ENCODE measurements at regions not wholly inside any gene's neighbourhood (a gene's known extent, or its start where the extent isn't known, plus 50 kb on each side); places are given as distances from the start of the nearest gene placed in this dataset.

DNA sequence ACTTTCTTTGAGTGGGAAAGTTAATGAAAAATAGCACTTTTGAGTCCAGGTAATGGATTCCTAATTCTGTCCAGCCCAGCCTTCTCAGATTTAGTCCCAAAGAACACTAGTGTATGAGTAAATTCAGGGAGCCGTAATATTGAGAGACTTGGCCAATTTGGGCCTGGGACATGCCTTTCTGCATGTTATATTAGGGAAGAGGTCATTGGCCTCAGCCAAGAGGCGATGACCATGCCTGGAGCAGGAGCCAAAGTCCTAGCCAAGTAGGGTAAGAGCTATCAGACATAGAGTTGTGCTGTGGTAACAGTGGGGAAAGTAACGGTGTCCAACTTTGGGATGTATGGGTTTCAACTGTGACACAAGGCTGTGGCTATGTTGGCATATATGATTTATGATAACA, 336.5 kb upstream of the ZNF804A start:
- TF ChIP-seq RAD21 (IDR thresholded peaks at IDR 0.05; ENCODE audit: low read length), result no peak
- TF ChIP-seq CTCF (IDR thresholded peaks at IDR 0.05), result no peak
- no peak for TF ChIP-seq EP300 (IDR thresholded peaks at IDR 0.05; ENCODE audit: borderline replicate concordance in 1 of 2, low read depth in 1 of 2, low read length in 1 of 2)
- TF ChIP-seq RXRA (IDR thresholded peaks at IDR 0.05; ENCODE audit: borderline replicate concordance, low read depth), result no peak
- no peak for TF ChIP-seq GATA2 (CRISPR knock-in tag; IDR thresholded peaks at IDR 0.05)
- no peak for TF ChIP-seq FOSL2 (IDR thresholded peaks at IDR 0.05; ENCODE audit: borderline replicate concordance, low read depth)
- TF ChIP-seq POLR2AphosphoS5 (IDR thresholded peaks at IDR 0.05; ENCODE audit: low read depth, low read length), result no peak
- no peak for TF ChIP-seq IRF3 (IDR thresholded peaks at IDR 0.05; ENCODE audit: low read depth, low read length)
- TF ChIP-seq TEAD4 (IDR thresholded peaks at IDR 0.05; ENCODE audit: borderline replicate concordance, insufficient read depth), result no peak
- TF ChIP-seq GABPA (IDR thresholded peaks at IDR 0.05; ENCODE audit: low read depth), result no peak
- TF ChIP-seq YY1 (IDR thresholded peaks at IDR 0.05; ENCODE audit: low read depth), result no peak

All from SK-N-SH (cell line).